ENCODE measurements at regions not wholly inside any gene's neighbourhood (a gene's known extent, or its start where the extent isn't known, plus 50 kb on each side); places are given as distances from the start of the nearest gene placed in this dataset.

- DNase-seq (ENCODE audit: low read depth): no peak
- no peak for TF ChIP-seq CTCF (IDR thresholded peaks at IDR 0.05; ENCODE audit: insufficient read depth, low read depth, low read length, missing control alignments)
- no peak overlapping the region for H3K4me3 ChIP-seq (ENCODE audit: low read depth, low read length)
Measured at GRCh38 chr6:146896960-146897701, 298.4 kb downstream of the ADGB start.

GRCh38 chr6:146898069-146898887 is 299.5 kb downstream of the ADGB start:
- TF ChIP-seq CTCF (IDR thresholded peaks at IDR 0.05; ENCODE audit: insufficient read depth, low read depth, low read length, missing control alignments): no peak
- H3K4me3 ChIP-seq (ENCODE audit: low read depth, low read length): no peak overlapping the region
- DNase-seq (ENCODE audit: low read depth): no peak

- H3K4me3 ChIP-seq (ENCODE audit: low read depth, low read length): no peak overlapping the region
- DNase-seq (ENCODE audit: low read depth): no peak
- no peak for TF ChIP-seq CTCF (IDR thresholded peaks at IDR 0.05; ENCODE audit: insufficient read depth, low read depth, low read length, missing control alignments)
Measured at GRCh38 chr6:146898888-146899227, 300.1 kb downstream of the ADGB start.

GRCh38 chr6:146901940-146902816 is 302.0 kb upstream of the STXBP5 start:
- no peak for TF ChIP-seq CTCF (IDR thresholded peaks at IDR 0.05; ENCODE audit: insufficient read depth, low read depth, low read length, missing control alignments)
- DNase-seq (ENCODE audit: low read depth): no peak
- H3K4me3 ChIP-seq (ENCODE audit: low read depth, low read length): no peak overlapping the region

GRCh38 chr6:146902846-146903245 is 301.4 kb upstream of the STXBP5 start:
- no peak overlapping the region for H3K4me3 ChIP-seq (ENCODE audit: low read depth, low read length)
- TF ChIP-seq CTCF (IDR thresholded peaks at IDR 0.05; ENCODE audit: insufficient read depth, low read depth, low read length, missing control alignments): no peak
- DNase-seq (ENCODE audit: low read depth): no peak

GRCh38 chr6:146903451-146903850 is 300.8 kb upstream of the STXBP5 start:
- no peak overlapping the region for H3K4me3 ChIP-seq (ENCODE audit: low read depth, low read length)
- TF ChIP-seq CTCF (IDR thresholded peaks at IDR 0.05; ENCODE audit: insufficient read depth, low read depth, low read length, missing control alignments): no peak
- no peak for DNase-seq (ENCODE audit: low read depth)

Measured in GM12865 (cell line).